Esophagus mucosa (tissue), 1 donor: ENCODE measurements at regions not wholly inside any gene's neighbourhood (a gene's known extent, or its start where the extent isn't known, plus 50 kb on each side); places are given as distances from the start of the nearest gene placed in this dataset.

ENCODE experiments used
- ATAC-seq: fragments of 200-7000 bp; cut with Tn5 transposase; one replicate; pipeline ENCODE4 v1.9.1; 2020
- donor health status: DM: yes; HTN: yes; CAD: no.

DNA sequence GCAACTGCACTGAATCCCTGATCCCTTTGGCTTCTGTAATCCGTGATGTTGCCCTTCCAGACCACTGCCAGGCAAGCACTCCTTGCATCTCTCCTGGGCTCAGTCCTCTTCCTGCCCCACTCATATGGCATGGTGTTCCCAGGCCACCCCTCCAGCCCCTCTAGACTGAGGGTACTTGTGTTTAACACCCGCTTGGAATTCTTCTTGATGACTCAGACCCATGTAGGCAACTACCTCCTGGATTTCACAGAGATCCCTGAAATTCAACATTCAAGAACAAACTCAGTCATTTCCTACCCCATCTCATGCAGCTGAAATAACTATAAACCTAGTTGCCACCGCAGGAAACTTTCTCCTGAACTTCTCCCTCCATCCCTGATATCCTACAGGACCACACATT is 541.9 kb upstream of the CDH11 start:
- ATAC-seq: no peak

DNA sequence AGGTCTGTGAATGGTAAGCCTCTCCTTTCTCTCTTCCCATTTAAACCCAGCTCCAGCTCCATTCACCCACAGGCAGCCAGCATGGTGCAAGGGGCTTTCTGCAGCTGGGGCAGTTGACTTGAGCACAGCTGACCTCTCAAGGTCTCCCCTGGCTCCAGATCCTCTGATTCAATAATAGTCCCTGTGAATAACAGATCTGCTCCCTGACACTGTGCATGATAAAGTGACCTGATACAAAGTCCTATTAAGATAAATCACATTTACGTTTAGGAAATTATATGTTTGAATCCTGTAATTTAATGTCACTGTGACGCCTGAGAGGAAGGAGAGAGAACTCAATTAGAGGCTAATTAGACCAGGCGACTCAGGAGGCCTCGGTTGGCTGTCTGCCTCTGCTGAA is 540.4 kb upstream of the CDH11 start:
- no peak for ATAC-seq

DNA sequence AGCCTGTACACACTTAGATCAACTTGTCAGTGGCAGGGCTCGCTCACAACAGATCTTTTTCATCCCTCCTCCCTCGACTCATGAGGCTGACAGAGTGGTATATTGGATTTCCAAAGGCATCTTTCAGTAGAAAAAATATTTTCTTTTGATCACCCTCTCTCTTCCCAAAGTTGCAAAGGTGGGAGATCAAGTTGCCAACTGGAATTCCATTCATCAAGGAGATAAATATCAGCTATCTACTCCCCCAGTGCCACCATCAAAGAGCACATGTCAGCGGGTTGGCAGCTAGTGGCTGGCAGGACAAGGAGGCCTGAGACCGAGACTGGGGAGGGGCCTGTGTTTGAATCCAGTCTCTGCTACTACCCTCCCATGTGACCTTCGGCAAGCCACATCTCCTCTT is 539.7 kb upstream of the CDH11 start:
- no peak for ATAC-seq

DNA sequence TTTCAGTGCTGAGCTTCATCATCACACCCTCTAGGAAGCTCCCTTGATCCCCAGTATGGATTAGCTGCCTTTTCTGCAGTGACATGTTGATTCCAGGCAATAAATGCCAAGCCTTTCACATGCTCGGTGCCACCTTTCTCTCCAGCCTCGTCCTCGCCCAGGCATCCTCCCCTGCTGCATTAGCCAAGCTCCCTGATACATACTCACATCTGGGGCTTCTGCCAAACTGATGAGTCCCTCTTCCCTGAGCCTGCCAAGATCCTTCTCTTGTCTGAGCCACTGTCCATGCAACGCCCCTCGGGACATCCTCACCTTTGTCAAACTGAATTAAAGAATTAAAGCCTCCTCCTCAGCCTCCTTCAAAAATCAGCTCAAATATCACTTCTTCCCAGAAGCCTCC is 538.5 kb upstream of the CDH11 start:
- ATAC-seq: peak; percentile 48

DNA sequence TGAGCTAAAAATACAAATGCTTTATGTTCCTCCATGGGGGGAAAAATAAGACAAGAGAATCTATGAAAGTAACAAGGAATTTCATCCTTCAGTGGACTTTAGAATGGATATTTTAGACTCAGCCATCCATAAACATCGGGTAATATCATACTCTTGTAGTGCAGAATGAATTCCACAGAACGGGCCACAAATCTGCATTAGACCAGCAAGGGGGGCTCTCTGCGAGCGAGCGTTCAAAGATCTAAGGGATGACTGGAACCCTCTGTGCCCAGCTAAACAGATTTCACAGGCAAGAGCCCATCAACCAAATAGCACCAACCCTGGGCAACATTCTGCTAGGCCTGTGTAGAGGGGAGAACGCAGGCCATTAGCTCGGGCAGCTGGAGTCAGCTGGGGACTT is 537.9 kb upstream of the CDH11 start:
- ATAC-seq: no peak

DNA sequence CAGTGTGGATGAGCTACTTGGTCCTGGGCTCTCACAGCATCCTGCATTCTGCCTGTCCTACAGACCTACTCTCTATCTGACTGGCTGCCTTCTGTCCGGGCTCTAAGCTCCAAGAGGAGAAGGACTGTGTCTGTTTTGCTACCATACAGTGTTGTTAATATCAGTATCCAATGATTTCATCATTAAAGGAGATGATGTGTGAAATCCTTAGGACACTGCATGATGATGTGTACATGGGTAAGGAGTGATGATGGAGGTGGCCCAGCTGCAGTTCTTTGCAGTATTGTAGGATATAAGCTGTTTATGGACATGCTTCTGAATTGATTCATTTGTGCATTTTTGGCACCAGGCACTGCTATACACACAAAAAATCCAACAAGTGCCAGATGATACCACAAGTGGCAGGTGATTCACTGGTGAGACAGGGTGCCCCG is 536.9 kb upstream of the CDH11 start:
- ATAC-seq: peak; percentile 72

DNA sequence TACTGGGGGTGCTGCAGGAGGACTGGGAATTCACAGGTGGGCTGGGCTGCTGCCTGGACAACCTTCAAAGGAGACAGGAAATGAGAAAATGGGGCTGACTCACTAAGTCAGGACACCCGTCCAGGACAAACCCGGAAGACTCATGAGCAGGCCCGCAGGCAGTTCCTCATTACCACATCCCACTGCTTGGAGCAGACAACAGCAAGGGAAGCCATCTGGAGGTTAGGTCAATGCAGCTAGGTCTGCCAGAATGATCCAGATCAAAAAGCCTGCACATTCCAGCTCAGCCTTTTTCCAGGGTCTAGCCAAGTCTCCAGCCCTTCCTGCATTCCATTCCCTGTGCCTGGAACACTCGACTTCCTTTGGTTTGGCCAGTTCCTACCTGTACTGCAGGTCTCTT is 536.5 kb upstream of the CDH11 start:
- peak; percentile 94 for ATAC-seq

DNA sequence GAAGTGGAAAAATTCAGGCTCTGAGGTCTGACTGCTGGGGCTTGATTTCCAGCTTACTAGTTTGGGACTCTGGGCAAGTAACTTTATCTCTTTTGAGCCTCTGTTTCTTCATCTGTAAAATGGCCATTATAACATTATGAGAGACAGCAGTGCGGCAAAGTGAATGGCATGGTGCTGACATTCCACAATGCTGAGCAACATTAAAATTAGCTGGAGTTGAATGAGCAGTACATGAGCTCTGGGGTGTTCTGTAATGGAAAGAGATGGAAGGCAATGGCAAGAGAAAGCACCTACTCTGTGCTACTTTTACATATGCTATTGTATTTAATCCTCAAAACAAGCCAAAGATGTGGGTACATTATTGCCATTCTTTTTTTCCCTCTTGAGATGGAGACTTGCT is 535.7 kb upstream of the CDH11 start:
- ATAC-seq: no peak

DNA sequence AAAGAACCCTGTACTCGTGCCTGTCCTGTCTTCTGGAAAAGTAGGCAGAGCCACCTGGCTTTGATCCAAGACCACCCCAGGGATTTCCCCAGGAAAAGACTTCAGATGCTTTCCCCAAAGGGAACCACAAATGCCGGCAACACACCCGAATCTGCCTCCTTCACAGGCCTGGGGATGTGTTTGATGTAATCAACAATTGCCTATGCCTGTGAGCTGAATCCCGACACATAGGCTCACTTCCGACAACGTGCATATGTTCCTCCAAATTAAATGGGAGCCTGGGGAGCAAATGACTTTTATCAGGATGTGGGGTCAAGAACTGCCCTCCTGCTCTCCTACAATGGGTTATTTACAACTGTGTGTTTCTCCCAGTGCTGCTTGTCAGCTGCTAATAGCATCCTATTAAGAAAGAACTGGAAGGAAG is 535.2 kb upstream of the CDH11 start:
- ATAC-seq: no peak

- no peak for ATAC-seq
Observed at GRCh38 chr16:65655802-65656201, 533.9 kb upstream of the CDH11 start.

GRCh38 chr16:65648101-65648500 is 526.2 kb upstream of the CDH11 start:
- ATAC-seq: no peak

DNA sequence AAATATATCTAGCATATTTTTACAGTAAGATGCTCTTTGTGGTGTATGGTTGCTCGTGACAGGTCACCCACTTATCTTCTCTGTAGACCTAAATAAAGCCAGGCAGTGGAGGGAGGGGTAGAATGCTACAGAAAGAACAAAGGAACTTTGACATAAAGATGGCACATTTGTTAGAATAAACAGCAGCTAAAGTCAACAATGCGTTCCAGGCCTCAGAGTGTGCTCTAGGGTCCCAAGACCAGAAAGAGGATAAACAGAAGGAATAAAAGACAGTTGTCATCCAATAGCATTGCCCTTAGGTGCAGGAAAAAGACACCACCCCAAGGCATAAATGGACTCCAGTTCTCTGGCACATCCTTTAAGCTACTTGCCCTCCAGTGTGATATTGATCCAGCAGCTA is 523.0 kb upstream of the CDH11 start:
- ATAC-seq: no peak

DNA sequence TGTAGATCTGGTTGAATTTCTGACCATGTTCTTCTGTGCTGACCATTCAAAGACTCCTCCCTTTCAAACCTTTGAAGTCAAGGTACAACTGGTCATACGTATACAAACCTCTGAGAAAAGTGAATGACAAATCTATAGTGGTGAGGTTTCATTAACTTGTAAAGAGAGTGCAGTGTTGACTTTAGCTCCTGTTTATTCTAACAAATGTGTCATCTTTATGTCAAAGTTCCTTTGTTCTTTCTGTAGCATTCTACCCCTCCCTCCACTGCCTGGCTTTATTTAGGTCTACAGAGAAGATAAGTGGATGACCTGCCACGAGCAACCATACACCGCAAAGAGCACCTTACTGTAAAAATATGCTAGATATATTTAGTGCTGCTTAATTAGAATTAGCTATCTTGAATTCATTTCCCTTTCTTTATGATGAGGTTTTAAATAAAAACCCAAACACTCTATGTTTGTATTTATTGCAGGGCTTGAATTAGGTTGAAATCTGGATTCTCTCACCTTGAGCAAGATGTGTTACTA is 520.0 kb upstream of the CDH11 start:
- ATAC-seq: no peak

DNA sequence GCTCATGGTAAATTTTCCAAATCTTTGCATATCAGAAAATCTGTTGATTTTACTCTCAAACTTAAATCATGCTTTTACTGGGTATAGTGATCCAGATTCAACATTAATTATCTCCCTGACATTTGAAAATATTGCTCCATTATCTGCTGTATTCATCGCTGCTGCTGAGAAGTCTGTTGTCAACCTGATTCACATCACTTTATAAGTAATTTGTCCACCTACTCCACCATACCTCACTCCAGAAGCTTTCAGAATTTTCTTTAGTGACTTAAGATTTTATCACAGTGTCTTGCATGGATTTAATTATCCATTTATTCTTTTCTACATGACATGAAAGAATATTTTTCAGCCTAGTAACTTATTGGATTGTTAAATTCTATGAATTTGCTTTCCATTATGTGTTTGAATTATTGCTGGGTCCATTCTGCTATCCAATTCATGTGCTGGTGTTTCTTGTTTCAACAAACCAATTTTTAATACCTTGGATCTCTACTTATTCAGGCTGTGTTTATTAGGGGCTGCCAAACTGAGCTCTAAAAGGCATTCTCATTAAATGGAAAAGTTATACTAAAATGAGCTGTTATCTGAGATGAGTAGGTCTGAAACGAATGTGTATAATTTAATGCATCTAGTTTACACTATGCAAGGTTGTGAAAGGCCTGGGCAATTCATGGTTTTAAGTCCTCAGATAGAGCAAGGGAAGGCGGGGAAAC is 519.3 kb upstream of the CDH11 start:
- no peak for ATAC-seq

DNA sequence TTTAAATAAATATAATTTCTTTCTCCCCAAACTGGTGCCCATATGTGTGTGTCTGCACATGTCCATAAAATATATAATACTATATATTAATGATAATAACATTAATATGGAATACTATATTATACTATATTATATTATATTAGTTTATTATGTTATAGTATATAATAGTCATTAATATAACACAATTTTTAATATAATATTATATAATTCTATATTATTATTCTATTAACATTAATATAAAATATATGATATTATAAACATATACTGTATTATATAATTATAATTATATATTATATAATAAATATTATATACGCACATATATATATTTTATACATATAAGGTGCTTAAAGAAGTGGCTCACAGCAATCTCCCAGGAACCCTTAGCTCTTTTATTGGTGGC is 513.0 kb upstream of the CDH11 start:
- ATAC-seq: no peak

DNA sequence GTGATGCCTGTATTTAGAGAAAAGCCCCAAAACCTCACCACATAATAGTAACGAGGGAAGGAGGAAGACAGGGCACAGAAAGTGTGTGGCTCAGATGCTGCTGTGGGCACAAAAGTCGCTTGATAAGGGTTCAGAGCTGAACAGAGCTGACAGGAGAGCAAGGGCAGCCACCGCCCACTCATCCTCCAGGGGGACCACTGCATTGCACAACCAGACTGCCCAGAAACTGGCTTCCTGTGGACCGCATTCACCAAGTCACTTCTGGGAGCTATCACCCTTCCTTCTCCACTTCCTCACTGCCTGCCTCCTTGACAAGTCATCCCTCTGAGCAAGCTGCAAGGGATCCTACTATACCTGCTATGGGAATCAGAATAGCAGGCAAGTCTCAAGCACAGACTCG is 512.4 kb upstream of the CDH11 start:
- ATAC-seq: no peak

DNA sequence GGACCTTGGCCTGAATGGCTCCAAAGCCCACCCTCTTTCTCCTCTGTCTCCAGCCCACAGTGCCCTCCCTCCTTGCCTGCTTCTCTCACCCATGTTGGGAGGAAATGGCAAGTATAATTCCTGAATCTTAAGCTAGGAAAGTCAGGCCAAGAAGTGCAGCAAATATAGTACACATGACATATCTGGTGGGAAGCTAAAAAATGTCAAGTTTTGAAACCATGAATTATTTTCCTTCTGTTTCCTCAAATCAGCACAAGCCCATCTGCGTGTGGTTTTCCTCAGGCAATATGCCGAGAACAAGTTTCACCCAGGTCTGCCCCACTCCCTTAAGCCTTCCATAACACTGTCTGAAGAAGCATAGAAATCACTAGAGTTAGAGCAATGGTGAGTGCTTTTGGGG is 502.8 kb upstream of the CDH11 start:
- ATAC-seq: no peak

DNA sequence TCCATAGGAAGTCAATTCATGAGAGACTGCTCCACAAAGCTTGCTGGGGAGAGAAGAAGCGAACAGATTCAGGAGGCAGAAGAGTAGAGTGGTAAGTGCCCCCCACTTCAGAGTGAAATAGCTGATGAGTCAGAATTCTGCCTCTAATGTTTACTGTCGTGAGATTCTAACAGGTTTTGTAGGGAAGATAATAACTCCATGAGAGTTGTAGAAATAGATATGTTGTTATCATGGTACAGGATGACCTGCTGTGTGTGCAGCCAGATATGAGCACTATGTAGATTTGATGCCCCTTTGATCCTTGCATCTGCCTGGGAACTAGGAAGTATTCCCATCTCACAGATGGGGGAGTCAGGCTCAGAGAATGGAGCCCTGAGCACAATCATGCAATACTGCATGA is 502.4 kb upstream of the CDH11 start:
- ATAC-seq: no peak

GRCh38 chr16:65622871-65623270 is 501.0 kb upstream of the CDH11 start:
- no peak for ATAC-seq

DNA sequence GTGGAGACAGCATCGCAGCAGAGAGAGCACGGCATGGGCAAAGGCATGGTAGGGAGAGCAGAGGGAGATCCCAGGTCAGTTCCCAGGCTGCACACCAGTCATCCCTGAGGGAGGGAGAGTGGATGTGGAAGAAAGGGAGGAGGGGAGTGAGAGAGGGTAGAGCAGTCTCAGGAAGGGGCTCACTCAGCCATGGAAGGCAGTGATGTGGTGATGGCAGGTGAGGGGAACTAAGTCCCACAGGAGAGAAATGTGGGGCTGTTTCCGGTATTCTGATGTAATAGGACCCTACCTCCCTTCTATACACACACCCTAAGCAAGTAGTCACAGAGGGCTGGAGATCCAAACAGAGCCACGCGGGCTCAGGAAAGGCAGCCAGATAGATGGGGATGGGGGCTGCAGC is 500.3 kb upstream of the CDH11 start:
- no peak for ATAC-seq

DNA sequence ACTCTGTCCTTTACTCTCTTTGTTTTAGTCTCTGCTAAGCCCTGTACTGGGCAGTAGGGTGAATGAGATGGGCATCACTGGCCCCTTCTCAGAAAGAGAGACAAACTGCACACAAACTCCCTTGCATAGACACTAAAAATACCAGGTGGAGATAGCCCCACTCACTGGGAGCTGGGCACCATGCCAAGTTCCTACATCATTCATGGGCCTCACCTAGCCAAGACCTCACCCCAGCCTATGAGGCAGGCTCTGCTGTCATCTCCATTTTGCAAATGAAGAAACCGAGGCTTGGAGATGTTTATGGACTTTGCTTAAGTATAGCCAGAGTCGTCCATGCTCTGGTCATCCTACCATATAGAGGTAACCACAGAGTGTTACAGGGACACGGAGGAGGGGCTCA is 499.8 kb upstream of the CDH11 start:
- no peak for ATAC-seq

- ATAC-seq: peak; percentile 50
Observed at GRCh38 chr16:65619606-65620005, 497.7 kb upstream of the CDH11 start.

GRCh38 chr16:65618931-65619330 is 497.1 kb upstream of the CDH11 start:
- no peak for ATAC-seq

DNA sequence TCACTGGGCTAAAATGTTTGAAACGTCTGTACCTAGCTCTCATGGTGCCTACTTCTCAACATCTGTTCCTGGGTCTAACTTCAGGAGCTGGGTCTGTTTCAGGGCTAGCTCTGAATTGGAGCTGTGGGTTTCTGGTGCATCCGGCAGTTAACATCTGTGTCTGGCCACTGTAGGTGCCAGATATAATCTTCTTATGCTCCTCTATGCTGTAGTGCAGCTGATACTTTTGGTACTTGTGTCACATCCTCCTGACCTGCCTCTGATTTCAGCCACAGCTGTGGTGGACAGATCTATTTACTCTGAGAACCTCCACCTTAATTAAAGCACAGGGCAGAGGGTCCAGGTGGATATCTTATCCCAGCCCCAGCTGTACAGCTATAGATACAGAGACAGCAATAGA is 496.5 kb upstream of the CDH11 start:
- no peak for ATAC-seq

DNA sequence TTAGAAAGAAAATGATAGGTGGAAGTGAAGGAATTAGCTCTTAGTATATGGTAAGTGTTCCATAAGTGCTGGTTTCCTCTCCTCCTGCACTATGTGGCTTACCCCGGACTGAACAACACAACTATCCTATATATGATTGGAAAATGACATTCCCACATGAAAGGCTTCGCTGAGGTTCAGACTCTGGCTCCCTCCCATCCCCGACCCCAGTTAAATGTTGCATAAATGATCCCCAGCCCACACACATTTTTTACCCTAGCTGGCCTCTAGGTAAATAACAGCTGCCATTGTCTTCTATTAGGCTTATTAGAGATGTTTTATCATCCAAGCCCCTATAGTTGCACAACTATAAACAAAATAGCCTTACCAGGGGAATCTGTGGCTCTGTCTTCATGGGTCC is 495.6 kb upstream of the CDH11 start:
- no peak for ATAC-seq
